ENCODE measurements at regions not wholly inside any gene's neighbourhood (a gene's known extent, or its start where the extent isn't known, plus 50 kb on each side); places are given as distances from the start of the nearest gene placed in this dataset.

GRCh38 chr1:105485207-105485606 lies 1571.3 kb upstream of the PRMT6 start:
- TF ChIP-seq CTCF (conservative IDR thresholded peaks at IDR 0.05; ENCODE audit: low read length) = no peak
- TF ChIP-seq EZH2phosphoT487 (IDR thresholded peaks at IDR 0.05; ENCODE audit: borderline replicate concordance) = no peak
